Islet of Langerhans (tissue), 1 donor: ENCODE measurements at regions not wholly inside any gene's neighbourhood (a gene's known extent, or its start where the extent isn't known, plus 50 kb on each side); places are given as distances from the start of the nearest gene placed in this dataset.
A peak's percentile ranks its signal among the peaks of the same experiment; 100 is the strongest.

Source experiments
- FAIRE-seq: peaks from one replicate; lab custom pipeline; 2011; peaks lifted over from hg19 to GRCh38; lab: Jason Lieb, UNC

GRCh38 chr5:93884254-93884653 lies 142.9 kb upstream of the POU5F2 start:
- peak; percentile 82 for FAIRE-seq

GRCh38 chr5:93883459-93883858 lies 142.1 kb upstream of the POU5F2 start:
- FAIRE-seq: no peak

GRCh38 chr5:93875693-93876092 lies 134.3 kb upstream of the POU5F2 start:
- no peak for FAIRE-seq

GRCh38 chr5:93874491-93874890 lies 133.1 kb upstream of the POU5F2 start:
- FAIRE-seq: no peak

GRCh38 chr5:93874080-93874479 lies 132.7 kb upstream of the POU5F2 start:
- no peak for FAIRE-seq

GRCh38 chr5:93873211-93873736 lies 131.9 kb upstream of the POU5F2 start:
- no peak for FAIRE-seq

GRCh38 chr5:93870649-93871048 lies 129.2 kb upstream of the POU5F2 start:
- no peak for FAIRE-seq

- no peak for FAIRE-seq
These were observed 127.5 kb upstream of the POU5F2 start for GRCh38 chr5:93868851-93869250.

- no peak for FAIRE-seq
These were observed 108.9 kb upstream of the POU5F2 start for GRCh38 chr5:93850311-93850710.

- FAIRE-seq: no peak
These were observed 104.0 kb upstream of the POU5F2 start for GRCh38 chr5:93845376-93845775.

- FAIRE-seq: no peak
These were observed 90.0 kb upstream of the POU5F2 start for GRCh38 chr5:93831449-93831848.

- FAIRE-seq: no peak
These were observed 89.5 kb upstream of the POU5F2 start for GRCh38 chr5:93830893-93831292.

- peak; percentile 9 for FAIRE-seq
These were observed 87.9 kb upstream of the POU5F2 start for GRCh38 chr5:93829346-93829745.

- no peak for FAIRE-seq
These were observed 80.6 kb upstream of the POU5F2 start for GRCh38 chr5:93821891-93822415.

GRCh38 chr5:93819668-93820067 lies 78.3 kb upstream of the POU5F2 start:
- no peak for FAIRE-seq

GRCh38 chr5:93810780-93811179 lies 69.4 kb upstream of the POU5F2 start:
- no peak for FAIRE-seq

GRCh38 chr5:93809430-93809829 lies 68.0 kb upstream of the POU5F2 start:
- FAIRE-seq: no peak

- FAIRE-seq: no peak
These were observed 66.4 kb upstream of the POU5F2 start for GRCh38 chr5:93807846-93808245.

- FAIRE-seq: no peak
These were observed 64.4 kb upstream of the POU5F2 start for GRCh38 chr5:93805616-93806379.

GRCh38 chr5:93800988-93801811 lies 59.8 kb upstream of the POU5F2 start:
- peak; percentile 99 for FAIRE-seq

- no peak for FAIRE-seq
These were observed 53.6 kb upstream of the POU5F2 start for GRCh38 chr5:93794954-93795353.

GRCh38 chr5:93793159-93793781 lies 51.9 kb upstream of the POU5F2 start:
- FAIRE-seq: no peak

GRCh38 chr5:93791518-93791972 lies 50.1 kb upstream of the POU5F2 start:
- FAIRE-seq: no peak
